CD4-positive, alpha-beta T cell (primary cell): ENCODE measurements at regions not wholly inside any gene's neighbourhood (a gene's known extent, or its start where the extent isn't known, plus 50 kb on each side); places are given as distances from the start of the nearest gene placed in this dataset.

Source experiments
- ATAC-seq: fragments of 200-7000 bp; cut with Tn5 transposase; one replicate; pipeline ENCODE4 v1.10.0; 2022; ENCODE audit warnings: mild to moderate bottlenecking; ENCODE audit not compliant: poor library complexity
- CTCF ChIA-PET: fragments of 350-600 bp; sonication (Branson Sonifier 250); formaldehyde crosslinking; loops from one replicate; lab custom pipeline; 2021; ENCODE audit warnings: antibody characterized with exemption, inconsistent platforms; lab: Charles Lee
- POLR2A ChIA-PET: fragments of 350-600 bp; sonication (Branson Sonifier 250); formaldehyde crosslinking; loops from one replicate; lab custom pipeline; 2021; ENCODE audit warnings: antibody characterized with exemption, inconsistent platforms; lab: Charles Lee
- DNase-seq, 14 experiments: peaks; one replicate each; pipeline ENCODE4 v3.0.0-alpha.2; 2013 to 2020; ENCODE audit warnings: mixed read lengths in 2 of 14
- H3K27ac ChIP-seq, 2 donors: one replicate each; pipeline versions ENCODE4 v1.5.1 to v1.7.0; 2013; ENCODE audit warnings: low read length in 2 of 2, low read depth in 1 of 2, mild to moderate bottlenecking in 1 of 2
- H3K27me3 ChIP-seq, 2 experiments: 1 replicate in 1 of 2; 2 replicates in 1 of 2; pipeline versions ENCODE4 v1.6.1 to v1.7.0; 2013; ENCODE audit warnings: low read length in 2 of 2, control low read depth in 1 of 2, mild to moderate bottlenecking in 1 of 2, moderate library complexity in 1 of 2; ENCODE audit not compliant: insufficient read depth in 2 of 2, control insufficient read depth in 1 of 2
- H3K36me3 ChIP-seq: one replicate; pipeline ENCODE4 v1.6.1; 2013; ENCODE audit warnings: low read length, control low read depth; ENCODE audit not compliant: insufficient read depth
- H3K4me1 ChIP-seq: one replicate; pipeline ENCODE4 v1.6.1; 2013; ENCODE audit warnings: low read length, control low read depth; ENCODE audit not compliant: insufficient read depth
- H3K4me3 ChIP-seq: one replicate; pipeline ENCODE4 v1.5.1; 2013; ENCODE audit warnings: mild to moderate bottlenecking, low read length, moderate library complexity
- H3K9me3 ChIP-seq, 2 experiments: 1 replicate in 1 of 2; 2 replicates in 1 of 2; pipeline versions ENCODE4 v1.6.1 to v1.7.0; 2013; ENCODE audit warnings: low read length in 2 of 2, mild to moderate bottlenecking in 2 of 2, control low read depth in 1 of 2, moderate library complexity in 1 of 2; ENCODE audit not compliant: control insufficient read depth in 1 of 2, insufficient read depth in 1 of 2
- H3K27ac Mint-ChIP-seq: one replicate; pipeline ENCODE4 v1.8.0; 2020; ENCODE audit warnings: mixed read lengths
- H3K27me3 Mint-ChIP-seq: one replicate; pipeline ENCODE4 v1.8.0; 2021; ENCODE audit warnings: mixed read lengths
- H3K36me3 Mint-ChIP-seq: one replicate; pipeline ENCODE4 v1.8.0; 2021; ENCODE audit warnings: low read depth, mixed read lengths
- H3K4me1 Mint-ChIP-seq: one replicate; pipeline ENCODE4 v1.8.0; 2021; ENCODE audit warnings: low read depth, mixed read lengths
- H3K4me3 Mint-ChIP-seq: one replicate; pipeline ENCODE4 v1.8.0; 2020; ENCODE audit warnings: mild to moderate bottlenecking, mixed read lengths
- H3K9me3 Mint-ChIP-seq: one replicate; pipeline ENCODE4 v1.8.0; 2020; ENCODE audit warnings: mixed read lengths
- CTCF ChIP-seq: fragments of 200-600 bp; IDR thresholded peaks from one replicate; pipeline ENCODE4 v1.8.0; 2022; ENCODE audit warnings: antibody characterized with exemption, mild to moderate bottlenecking
- intact Hi-C, 2 experiments: fragments of 100-400 bp; cut with DNase I in 1 of 2; cut with micrococcal nuclease in 1 of 2; formaldehyde crosslinking; loops; one replicate each; pipeline versions ENCODE4 v1.15.1 to v1.9.0; 2023 to 2025; cut with DNase I, micrococcal nuclease

DNA sequence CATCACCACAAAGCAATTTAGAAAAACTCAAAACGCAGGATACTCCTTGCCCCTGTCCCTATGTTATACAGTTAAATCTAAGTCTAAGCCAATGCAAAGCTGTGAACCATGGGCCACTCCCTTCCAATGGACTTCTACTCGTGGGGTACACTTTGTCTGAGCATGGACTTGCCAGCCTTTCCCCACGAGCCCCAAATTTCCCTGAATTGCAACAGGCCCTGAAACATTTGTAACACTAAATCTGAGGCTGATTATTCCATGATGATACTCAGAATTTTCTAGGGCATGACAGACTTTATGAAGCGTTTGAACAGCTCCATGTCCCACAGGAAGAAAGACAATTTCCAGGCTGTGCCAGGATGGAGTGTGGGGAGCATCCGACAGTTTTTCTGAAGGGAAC lies 189.6 kb downstream of the TXNL1 start:
- Mint-ChIP-seq H3K4me1 (no peaks in the 10 kb centered on the region), H3K36me3 (no peaks in the 10 kb centered on the region), H3K4me3 (no peak overlapping the region), H3K9me3 (no peaks in the 10 kb centered on the region), H3K27ac (no peak overlapping the region), H3K27me3 (peaks cover 4% of the 10 kb centered on the region)
- DNase-seq (no peak), ATAC-seq (no peak)
- Histone ChIP-seq H3K36me3 (no peaks in the 10 kb centered on the region), H3K4me3 (no peak overlapping the region), H3K4me1 (no peaks in the 10 kb centered on the region), H3K27ac (no peak overlapping the region), H3K27me3 (no peaks in the 10 kb centered on the region), H3K9me3 (peaks cover 0 to 3% of the 10 kb centered on the region in 2 experiments)
- POLR2A ChIA-PET = no interaction called here
- no peak for TF ChIP-seq CTCF
- intact Hi-C loops = no loop called here
- CTCF ChIA-PET = no interaction called here

DNA sequence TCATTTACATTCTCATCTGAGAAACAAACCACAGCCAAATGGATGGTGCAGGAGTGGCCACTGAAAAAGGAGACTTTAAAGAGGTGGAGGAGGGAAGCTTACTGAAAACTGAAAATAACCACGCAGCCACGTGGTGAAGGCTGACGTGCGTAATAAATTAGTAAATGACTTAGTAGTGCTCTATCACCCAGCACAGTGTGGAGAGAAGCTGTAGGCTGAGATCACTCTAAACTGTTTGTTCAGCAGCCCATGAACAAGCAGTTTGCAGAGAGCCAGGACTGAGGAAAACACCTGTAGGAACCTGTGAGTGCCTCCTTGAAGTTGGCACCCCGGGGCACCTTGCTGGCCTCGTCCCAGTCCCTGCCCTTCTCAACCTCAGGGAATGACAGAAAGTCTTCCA lies 193.0 kb downstream of the TXNL1 start:
- intact Hi-C loops = no loop called here
- no peak for TF ChIP-seq CTCF
- Mint-ChIP-seq H3K4me1 (no peaks in the 10 kb centered on the region), H3K9me3 (peaks cover 8% of the 10 kb centered on the region), H3K27ac (no peak overlapping the region), H3K4me3 (no peak overlapping the region), H3K27me3 (peaks cover 4% of the 10 kb centered on the region), H3K36me3 (no peaks in the 10 kb centered on the region)
- ATAC-seq = no peak
- H3K27ac ChIP-seq = no peak overlapping the region
- H3K36me3 ChIP-seq = no peaks in the 10 kb centered on the region
- no peak overlapping the region for H3K4me3 ChIP-seq
- no peaks in the 10 kb centered on the region for H3K4me1 ChIP-seq
- no peak for DNase-seq
- ChIA-PET POLR2A (no interaction called here), CTCF (no interaction called here)
- peaks cover 0 to 3% of the 10 kb centered on the region in 2 experiments for H3K9me3 ChIP-seq
- no peaks in the 10 kb centered on the region for H3K27me3 ChIP-seq

GRCh38 chr18:56444201-56444600 lies 194.2 kb downstream of the TXNL1 start:
- ChIA-PET CTCF (no interaction called here), POLR2A (no interaction called here)
- no peak for ATAC-seq
- H3K4me1 Mint-ChIP-seq = no peaks in the 10 kb centered on the region
- TF ChIP-seq CTCF = no peak
- peaks cover 8% of the 10 kb centered on the region for H3K9me3 Mint-ChIP-seq
- peak in 1 of 14 experiments; percentile 4 for DNase-seq
- Histone ChIP-seq H3K27me3 (no peaks in the 10 kb centered on the region), H3K4me3 (no peak overlapping the region), H3K27ac (no peak overlapping the region), H3K9me3 (peaks cover 0 to 3% of the 10 kb centered on the region in 2 experiments), H3K4me1 (no peaks in the 10 kb centered on the region), H3K36me3 (no peaks in the 10 kb centered on the region)
- no peaks in the 10 kb centered on the region for H3K36me3 Mint-ChIP-seq
- H3K27ac Mint-ChIP-seq = no peak overlapping the region
- H3K27me3 Mint-ChIP-seq = peaks cover 4% of the 10 kb centered on the region
- H3K4me3 Mint-ChIP-seq = no peak overlapping the region
- intact Hi-C loops = no loop called here
